ENCODE measurements at regions not wholly inside any gene's neighbourhood (a gene's known extent, or its start where the extent isn't known, plus 50 kb on each side); places are given as distances from the start of the nearest gene placed in this dataset.
"Not testable (repeated sequence)": the region's sequence is repeated elsewhere in the genome, so short reads cannot be mapped to it uniquely, and the experiment has no call there.

DNA sequence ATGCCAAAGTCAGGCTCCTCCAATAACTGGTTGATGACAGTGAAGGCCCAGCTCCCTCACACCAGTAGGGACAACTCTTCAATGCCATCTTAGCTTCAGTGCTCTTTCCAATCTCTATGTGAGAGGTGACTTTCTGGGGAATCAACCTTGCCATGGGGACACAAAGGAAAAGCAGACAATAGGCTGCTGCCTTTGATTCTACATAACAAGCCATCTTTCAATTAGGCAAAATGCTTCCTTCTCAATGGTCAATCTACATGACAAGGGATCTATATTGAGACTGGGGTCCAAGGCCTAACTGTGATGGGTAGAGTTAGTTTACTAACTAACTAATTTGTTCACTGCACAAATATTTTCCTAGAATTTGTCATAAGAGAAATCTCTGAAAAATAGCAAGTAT lies 1417.5 kb upstream of the SEL1L start:
- Histone ChIP-seq H3K4me1 (ENCODE audit: control insufficient read depth, insufficient read depth, low read length) (no peaks in the 10 kb centered on the region), H3K9me3 (ENCODE audit: control insufficient read depth, insufficient read depth, low read depth, low read length) (no peaks in the 10 kb centered on the region), H3K36me3 (ENCODE audit: control insufficient read depth in 2 of 2, insufficient read depth in 1 of 2, low read length in 2 of 2) (no peaks in the 10 kb centered on the region), H3K27ac (ENCODE audit: extremely low read depth, low read depth, low read length) (no peak overlapping the region), H3K4me3 (ENCODE audit: low read depth, low read length) (no peak overlapping the region)
- ChIA-PET CTCF (no interaction called here), POLR2A (no interaction called here)
- TF ChIP-seq, protein P1, sequence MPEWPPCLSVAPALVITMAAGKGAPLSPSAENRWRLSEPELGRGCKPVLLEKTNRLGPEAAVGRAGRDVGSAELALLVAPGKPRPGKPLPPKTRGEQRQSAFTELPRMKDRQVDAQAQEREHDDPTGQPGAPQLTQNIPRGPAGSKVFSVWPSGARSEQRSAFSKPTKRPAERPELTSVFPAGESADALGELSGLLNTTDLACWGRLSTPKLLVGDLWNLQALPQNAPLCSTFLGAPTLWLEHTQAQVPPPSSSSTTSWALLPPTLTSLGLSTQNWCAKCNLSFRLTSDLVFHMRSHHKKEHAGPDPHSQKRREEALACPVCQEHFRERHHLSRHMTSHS (tag by site-specific recombination; IDR thresholded peaks at IDR 0.05) = no peak

DNA sequence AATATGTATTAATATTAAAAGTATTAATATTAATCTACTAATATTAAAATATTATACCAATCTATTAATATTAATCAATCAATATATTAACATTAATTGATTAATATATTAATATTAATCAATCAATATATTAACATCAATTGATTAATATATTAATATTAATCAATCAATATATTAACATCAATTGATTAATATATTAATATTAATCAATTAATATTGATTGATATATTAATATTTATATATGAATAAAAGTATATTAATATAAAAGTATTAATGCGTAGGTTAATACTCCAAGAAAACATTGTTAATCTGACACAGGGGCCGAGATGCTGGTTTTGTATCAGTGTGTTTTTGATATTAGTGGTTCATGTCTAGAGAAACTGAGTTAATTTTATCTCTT lies 1430.1 kb upstream of the SEL1L start:
- no peaks in the 10 kb centered on the region for H3K4me1 ChIP-seq (ENCODE audit: control insufficient read depth, insufficient read depth, low read length)
- no peak overlapping the region for H3K4me3 ChIP-seq (ENCODE audit: low read depth, low read length)
- H3K9me3 ChIP-seq (ENCODE audit: control insufficient read depth, insufficient read depth, low read depth, low read length) = no peaks in the 10 kb centered on the region
- ChIA-PET POLR2A (no interaction called here), CTCF (no interaction called here)
- no peaks in the 10 kb centered on the region for H3K36me3 ChIP-seq (ENCODE audit: control insufficient read depth in 2 of 2, insufficient read depth in 1 of 2, low read length in 2 of 2)
- H3K27ac ChIP-seq (ENCODE audit: extremely low read depth, low read depth, low read length) = no peak overlapping the region
- TF ChIP-seq ZNF155 (tag by site-specific recombination; IDR thresholded peaks at IDR 0.05) (no peak), ZFP41 (tag by site-specific recombination; IDR thresholded peaks at IDR 0.05; ENCODE audit: borderline replicate concordance) (no peak), ZNF621 (tag by site-specific recombination; IDR thresholded peaks at IDR 0.05) (no peak), ZNF658 (tag by site-specific recombination; IDR thresholded peaks at IDR 0.05) (no peak), KLF9 (tag by site-specific recombination; IDR thresholded peaks at IDR 0.05; ENCODE audit: low read depth) (no peak)
- TF ChIP-seq, protein P2, sequence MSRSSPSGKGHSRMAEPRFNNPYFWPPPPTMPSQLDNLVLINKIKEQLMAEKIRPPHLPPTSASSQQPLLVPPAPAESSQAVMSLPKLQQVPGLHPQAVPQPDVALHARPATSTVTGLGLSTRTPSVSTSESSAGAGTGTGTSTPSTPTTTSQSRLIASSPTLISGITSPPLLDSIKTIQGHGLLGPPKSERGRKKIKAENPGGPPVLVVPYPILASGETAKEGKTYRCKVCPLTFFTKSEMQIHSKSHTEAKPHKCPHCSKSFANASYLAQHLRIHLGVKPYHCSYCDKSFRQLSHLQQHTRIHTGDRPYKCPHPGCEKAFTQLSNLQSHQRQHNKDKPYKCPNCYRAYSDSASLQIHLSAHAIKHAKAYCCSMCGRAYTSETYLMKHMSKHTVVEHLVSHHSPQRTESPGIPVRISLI (tag by site-specific recombination; IDR thresholded peaks at IDR 0.05) = no peak

DNA sequence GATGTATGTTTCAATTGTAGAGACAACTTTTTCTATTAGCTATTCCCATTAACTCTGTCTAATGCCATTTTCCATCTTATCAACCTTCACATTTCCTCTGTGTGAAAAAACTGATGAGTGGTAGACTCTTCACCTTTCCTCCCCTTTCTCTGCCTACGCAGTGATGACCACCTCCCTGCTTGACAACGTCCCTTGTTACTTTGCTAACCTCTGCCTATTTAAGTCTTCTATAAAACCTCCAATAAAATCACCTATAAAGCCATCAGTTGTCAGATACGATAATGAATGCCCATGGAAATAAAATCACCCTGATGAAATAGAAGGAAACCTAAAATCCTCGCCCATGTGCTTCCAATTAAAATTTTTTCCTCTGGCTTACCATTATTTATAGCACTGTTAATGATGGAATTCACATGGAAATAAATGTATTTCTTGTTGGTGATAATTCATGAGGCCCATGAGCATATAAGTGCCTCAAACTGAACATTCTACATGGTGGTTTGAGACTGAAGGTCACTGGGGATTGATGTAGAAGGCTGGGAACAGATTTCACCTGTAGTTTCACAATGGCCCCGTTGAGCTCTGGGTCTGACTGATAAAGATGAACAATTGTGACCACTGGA lies 1454.0 kb upstream of the SEL1L start:
- no peaks in the 10 kb centered on the region for H3K4me1 ChIP-seq (ENCODE audit: control insufficient read depth, insufficient read depth, low read length)
- H3K36me3 ChIP-seq (ENCODE audit: control insufficient read depth in 2 of 2, insufficient read depth in 1 of 2, low read length in 2 of 2) = no peaks in the 10 kb centered on the region
- H3K9me3 ChIP-seq (ENCODE audit: control insufficient read depth, insufficient read depth, low read depth, low read length) = no peaks in the 10 kb centered on the region
- CTCF ChIA-PET = interaction anchor here (0.6 kb wide), 1 partner anchor 1224 kb away, joined by 4 read pairs; no protein-coding TSS in a partner anchor
- POLR2A ChIA-PET = no interaction called here
- H3K4me3 ChIP-seq (ENCODE audit: low read depth, low read length) = no peak overlapping the region
- no peak overlapping the region for H3K27ac ChIP-seq (ENCODE audit: extremely low read depth, low read depth, low read length)
- TF ChIP-seq, protein P3, sequence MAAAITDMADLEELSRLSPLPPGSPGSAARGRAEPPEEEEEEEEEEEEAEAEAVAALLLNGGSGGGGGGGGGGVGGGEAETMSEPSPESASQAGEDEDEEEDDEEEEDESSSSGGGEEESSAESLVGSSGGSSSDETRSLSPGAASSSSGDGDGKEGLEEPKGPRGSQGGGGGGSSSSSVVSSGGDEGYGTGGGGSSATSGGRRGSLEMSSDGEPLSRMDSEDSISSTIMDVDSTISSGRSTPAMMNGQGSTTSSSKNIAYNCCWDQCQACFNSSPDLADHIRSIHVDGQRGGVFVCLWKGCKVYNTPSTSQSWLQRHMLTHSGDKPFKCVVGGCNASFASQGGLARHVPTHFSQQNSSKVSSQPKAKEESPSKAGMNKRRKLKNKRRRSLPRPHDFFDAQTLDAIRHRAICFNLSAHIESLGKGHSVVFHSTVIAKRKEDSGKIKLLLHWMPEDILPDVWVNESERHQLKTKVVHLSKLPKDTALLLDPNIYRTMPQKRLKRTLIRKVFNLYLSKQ (tag by site-specific recombination; IDR thresholded peaks at IDR 0.05; ENCODE audit: borderline replicate concordance) = no peak
- TF ChIP-seq ZNF174 (tag by site-specific recombination; IDR thresholded peaks at IDR 0.05) = no peak
- TF ChIP-seq ZNF2 (tag by site-specific recombination; IDR thresholded peaks at IDR 0.05) = no peak

DNA sequence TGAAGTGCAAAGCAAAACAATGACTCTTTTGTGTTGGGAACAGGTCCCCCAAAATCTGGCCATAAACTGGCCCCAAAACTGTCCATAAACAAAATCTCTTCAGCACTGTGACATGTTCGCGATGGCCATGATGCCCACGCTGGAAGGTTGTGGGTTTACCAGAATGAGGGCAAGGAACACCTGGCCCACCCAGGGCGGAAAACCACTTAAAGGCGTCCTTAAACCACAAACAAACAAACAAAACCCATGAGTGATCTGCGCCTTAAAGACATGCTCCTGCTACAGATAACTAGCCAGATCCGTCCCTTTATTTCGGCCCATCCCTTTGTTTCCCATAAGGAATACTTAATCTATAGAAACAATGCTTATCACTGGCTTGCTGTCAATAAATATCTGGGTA lies 1460.9 kb upstream of the SEL1L start:
- H3K27ac ChIP-seq (ENCODE audit: extremely low read depth, low read depth, low read length); H3K9me3 ChIP-seq (ENCODE audit: control insufficient read depth, insufficient read depth, low read depth, low read length); H3K4me1 ChIP-seq (ENCODE audit: control insufficient read depth, insufficient read depth, low read length); H3K4me3 ChIP-seq (ENCODE audit: low read depth, low read length); H3K36me3 ChIP-seq (ENCODE audit: control insufficient read depth in 2 of 2, insufficient read depth in 1 of 2, low read length in 2 of 2); POLR2A ChIA-PET; CTCF ChIA-PET: not testable (repeated sequence)

DNA sequence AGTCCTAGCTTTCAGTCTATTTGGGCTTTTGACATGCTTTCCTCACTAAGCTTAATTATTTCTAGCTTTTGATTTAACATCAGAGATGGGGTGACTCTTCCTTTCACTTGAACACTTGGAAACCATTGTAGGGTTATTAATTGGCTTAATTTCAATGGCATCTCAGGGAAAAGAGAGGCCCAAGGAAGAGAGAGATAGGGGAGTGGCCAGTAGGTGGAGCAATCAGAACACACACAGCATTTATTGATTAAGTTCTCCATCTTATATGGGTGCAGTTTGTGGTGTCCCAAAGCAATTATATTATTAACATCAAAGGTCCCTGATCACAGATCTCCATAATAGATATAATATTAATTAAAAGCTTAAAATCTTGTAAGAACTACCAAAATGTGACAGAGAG lies 1466.1 kb upstream of the SEL1L start:
- TF ChIP-seq, protein P4, sequence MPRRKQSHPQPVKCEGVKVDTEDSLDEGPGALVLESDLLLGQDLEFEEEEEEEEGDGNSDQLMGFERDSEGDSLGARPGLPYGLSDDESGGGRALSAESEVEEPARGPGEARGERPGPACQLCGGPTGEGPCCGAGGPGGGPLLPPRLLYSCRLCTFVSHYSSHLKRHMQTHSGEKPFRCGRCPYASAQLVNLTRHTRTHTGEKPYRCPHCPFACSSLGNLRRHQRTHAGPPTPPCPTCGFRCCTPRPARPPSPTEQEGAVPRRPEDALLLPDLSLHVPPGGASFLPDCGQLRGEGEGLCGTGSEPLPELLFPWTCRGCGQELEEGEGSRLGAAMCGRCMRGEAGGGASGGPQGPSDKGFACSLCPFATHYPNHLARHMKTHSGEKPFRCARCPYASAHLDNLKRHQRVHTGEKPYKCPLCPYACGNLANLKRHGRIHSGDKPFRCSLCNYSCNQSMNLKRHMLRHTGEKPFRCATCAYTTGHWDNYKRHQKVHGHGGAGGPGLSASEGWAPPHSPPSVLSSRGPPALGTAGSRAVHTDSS (tag by site-specific recombination; IDR thresholded peaks at IDR 0.05) = no peak
- TF ChIP-seq ZNF350 (tag by site-specific recombination; IDR thresholded peaks at IDR 0.05) = no peak
- TF ChIP-seq FEZF1 (tag by site-specific recombination; IDR thresholded peaks at IDR 0.05) = no peak
- Histone ChIP-seq H3K4me1 (ENCODE audit: control insufficient read depth, insufficient read depth, low read length) (no peaks in the 10 kb centered on the region), H3K9me3 (ENCODE audit: control insufficient read depth, insufficient read depth, low read depth, low read length) (no peaks in the 10 kb centered on the region), H3K4me3 (ENCODE audit: low read depth, low read length) (no peak overlapping the region), H3K36me3 (ENCODE audit: control insufficient read depth in 2 of 2, insufficient read depth in 1 of 2, low read length in 2 of 2) (no peaks in the 10 kb centered on the region), H3K27ac (ENCODE audit: extremely low read depth, low read depth, low read length) (no peak overlapping the region)
- POLR2A ChIA-PET = no interaction called here
- CTCF ChIA-PET = interaction anchor here (1.3 kb wide), 1 partner anchor 18 kb away, joined by 4 read pairs; no protein-coding TSS in a partner anchor
